ENCODE measurements at regions not wholly inside any gene's neighbourhood (a gene's known extent, or its start where the extent isn't known, plus 50 kb on each side); places are given as distances from the start of the nearest gene placed in this dataset.

GRCh38 chr5:87115839-87116364, 151.8 kb upstream of the RASA1 start:
- H3K27ac Mint-ChIP-seq: no peak overlapping the region
- TF ChIP-seq TEAD4 (CRISPR knock-in tag; IDR thresholded peaks at IDR 0.05) (no peak), IRF1 (CRISPR knock-in tag; IDR thresholded peaks at IDR 0.05) (no peak), ZNF232 (CRISPR knock-in tag; IDR thresholded peaks at IDR 0.05) (no peak), GABPB1 (CRISPR knock-in tag; IDR thresholded peaks at IDR 0.05) (no peak), ESRRA (CRISPR knock-in tag; IDR thresholded peaks at IDR 0.05; ENCODE audit: borderline replicate concordance) (no peak), CDX4 (CRISPR knock-in tag; IDR thresholded peaks at IDR 0.05; ENCODE audit: borderline replicate concordance) (no peak), ERG (CRISPR knock-in tag; IDR thresholded peaks at IDR 0.05) (no peak), GRHL2 (CRISPR knock-in tag; IDR thresholded peaks at IDR 0.05; ENCODE audit: insufficient replicate concordance, severe bottlenecking) (no peak), PREB (CRISPR knock-in tag; IDR thresholded peaks at IDR 0.05; ENCODE audit: borderline replicate concordance) (no peak), GTF2I (CRISPR knock-in tag; conservative IDR thresholded peaks at IDR 0.05) (no peak), NR2C2 (CRISPR knock-in tag; IDR thresholded peaks at IDR 0.05) (no peak)
- TF ChIP-seq, protein P1, sequence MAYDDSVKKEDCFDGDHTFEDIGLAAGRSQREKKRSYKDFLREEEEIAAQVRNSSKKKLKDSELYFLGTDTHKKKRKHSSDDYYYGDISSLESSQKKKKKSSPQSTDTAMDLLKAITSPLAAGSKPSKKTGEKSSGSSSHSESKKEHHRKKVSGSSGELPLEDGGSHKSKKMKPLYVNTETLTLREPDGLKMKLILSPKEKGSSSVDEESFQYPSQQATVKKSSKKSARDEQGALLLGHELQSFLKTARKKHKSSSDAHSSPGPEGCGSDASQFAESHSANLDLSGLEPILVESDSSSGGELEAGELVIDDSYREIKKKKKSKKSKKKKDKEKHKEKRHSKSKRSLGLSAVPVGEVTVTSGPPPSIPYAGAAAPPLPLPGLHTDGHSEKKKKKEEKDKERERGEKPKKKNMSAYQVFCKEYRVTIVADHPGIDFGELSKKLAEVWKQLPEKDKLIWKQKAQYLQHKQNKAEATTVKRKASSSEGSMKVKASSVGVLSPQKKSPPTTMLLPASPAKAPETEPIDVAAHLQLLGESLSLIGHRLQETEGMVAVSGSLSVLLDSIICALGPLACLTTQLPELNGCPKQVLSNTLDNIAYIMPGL (CRISPR knock-in tag; IDR thresholded peaks at IDR 0.05): no peak
- H3K4me3 Mint-ChIP-seq: no peak overlapping the region
- ATAC-seq (no peak), DNase-seq (ENCODE audit: low spot score) (no peak)
- no peaks in the 10 kb centered on the region; the same call in 1 of the 2 replicates for H3K4me1 Mint-ChIP-seq
- POLR2A ChIA-PET: no interaction called here
- CTCF ChIA-PET: no interaction called here
- H3K9me3 Mint-ChIP-seq: no peaks in the 10 kb centered on the region
- no peaks in the 10 kb centered on the region for H3K36me3 Mint-ChIP-seq
- H3K27me3 Mint-ChIP-seq (ENCODE audit: low read depth): no peaks in the 10 kb centered on the region

- H3K27ac Mint-ChIP-seq: no peak overlapping the region
- TF ChIP-seq PRRX2 (CRISPR knock-in tag; IDR thresholded peaks at IDR 0.05) (no peak), TEAD4 (CRISPR knock-in tag; IDR thresholded peaks at IDR 0.05) (no peak), NFYB (CRISPR knock-in tag; conservative IDR thresholded peaks at IDR 0.05; ENCODE audit: low read depth) (no peak), CBFB (CRISPR knock-in tag; IDR thresholded peaks at IDR 0.05; ENCODE audit: low read depth) (no peak), ZNF423 (CRISPR knock-in tag; IDR thresholded peaks at IDR 0.05) (no peak), NFE2L1 (CRISPR knock-in tag; IDR thresholded peaks at IDR 0.05) (no peak), CREM (CRISPR knock-in tag; IDR thresholded peaks at IDR 0.05) (no peak), ATF2 (CRISPR knock-in tag; IDR thresholded peaks at IDR 0.05; ENCODE audit: borderline replicate concordance, low read depth) (no peak), CTCF (IDR thresholded peaks at IDR 0.05) (no peak), IRF2 (CRISPR knock-in tag; IDR thresholded peaks at IDR 0.05; ENCODE audit: borderline replicate concordance, low read depth) (no peak), E2F1 (CRISPR knock-in tag; IDR thresholded peaks at IDR 0.05) (no peak), GTF2I (CRISPR knock-in tag; conservative IDR thresholded peaks at IDR 0.05) (no peak), E2F5 (CRISPR knock-in tag; IDR thresholded peaks at IDR 0.05) (no peak)
- TF ChIP-seq, protein P2, sequence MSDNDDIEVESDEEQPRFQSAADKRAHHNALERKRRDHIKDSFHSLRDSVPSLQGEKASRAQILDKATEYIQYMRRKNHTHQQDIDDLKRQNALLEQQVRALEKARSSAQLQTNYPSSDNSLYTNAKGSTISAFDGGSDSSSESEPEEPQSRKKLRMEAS (CRISPR knock-in tag; IDR thresholded peaks at IDR 0.05): no peak
- ChIA-PET CTCF (no interaction called here), POLR2A (no interaction called here)
- H3K27me3 Mint-ChIP-seq (ENCODE audit: low read depth): no peaks in the 10 kb centered on the region
- no peaks in the 10 kb centered on the region for H3K36me3 Mint-ChIP-seq
- H3K4me3 Mint-ChIP-seq: no peak overlapping the region
- H3K9me3 Mint-ChIP-seq: no peaks in the 10 kb centered on the region
- DNase-seq (ENCODE audit: low spot score) (no peak), ATAC-seq (no peak)
- H3K4me1 Mint-ChIP-seq: peaks cover 3% of the 10 kb centered on the region
These were observed 150.7 kb upstream of the RASA1 start for GRCh38 chr5:87116825-87117512.
